Activated naive CD4-positive, alpha-beta T cell treated with anti-CD3 and anti-CD28 coated beads, Interleukin-2, amount 50 U/mL, for 72 hours (primary cell): ENCODE measurements at regions not wholly inside any gene's neighbourhood (a gene's known extent, or its start where the extent isn't known, plus 50 kb on each side); places are given as distances from the start of the nearest gene placed in this dataset.
"Not testable (repeated sequence)": the region's sequence is repeated elsewhere in the genome, so short reads cannot be mapped to it uniquely, and the experiment has no call there.

Experiments used
- ATAC-seq, 2 donors: fragments of 150-1000 bp; cut with Tn5 transposase; 2 replicates each; pipeline ENCODE4 v1.10.0; 2021; ENCODE audit warnings: mild to moderate bottlenecking in 2 of 2, moderate library complexity in 2 of 2
- DNase-seq, 2 donors: peaks; one replicate each; pipeline ENCODE4 v3.0.0; 2021 to 2022; ENCODE audit warnings: low spot score in 2 of 2
- H3K27ac Mint-ChIP-seq, 2 donors: one replicate each; pipeline ENCODE4 v1.8.0; 2022; ENCODE audit warnings: mild to moderate bottlenecking in 2 of 2, mixed read lengths in 2 of 2
- H3K36me3 Mint-ChIP-seq, 2 donors: one replicate each; pipeline ENCODE4 v1.8.0; 2022; ENCODE audit warnings: mixed read lengths in 2 of 2
- H3K9me3 Mint-ChIP-seq, 2 donors: one replicate each; pipeline ENCODE4 v1.8.0; 2022; ENCODE audit warnings: mixed read lengths in 2 of 2

DNA sequence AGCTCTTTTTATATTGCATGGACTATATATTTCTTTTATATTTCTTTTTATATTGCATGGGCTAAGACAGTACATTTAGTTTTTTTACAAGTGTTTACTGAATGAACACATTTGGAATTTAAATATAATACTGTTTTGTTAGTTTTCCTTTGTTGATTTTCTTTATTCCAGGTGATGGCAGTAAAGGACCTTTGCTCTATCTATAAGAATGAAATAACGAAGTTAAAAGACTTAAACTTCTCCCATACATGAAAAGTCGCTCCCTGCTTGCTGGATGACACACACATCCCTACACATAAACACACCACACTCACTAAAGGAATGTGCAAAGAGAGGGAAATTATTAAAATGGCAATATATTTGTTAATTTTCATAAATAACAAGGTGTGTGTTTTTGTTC, 102.5 kb upstream of the ANXA10 start:
- no peaks in the 10 kb centered on the region for H3K36me3 Mint-ChIP-seq
- ATAC-seq (no peak), DNase-seq (no peak)
- H3K27ac Mint-ChIP-seq, result no peak overlapping the region
- H3K9me3 Mint-ChIP-seq, result peaks cover 4 to 5% of the 10 kb centered on the region in 2 donors

DNA sequence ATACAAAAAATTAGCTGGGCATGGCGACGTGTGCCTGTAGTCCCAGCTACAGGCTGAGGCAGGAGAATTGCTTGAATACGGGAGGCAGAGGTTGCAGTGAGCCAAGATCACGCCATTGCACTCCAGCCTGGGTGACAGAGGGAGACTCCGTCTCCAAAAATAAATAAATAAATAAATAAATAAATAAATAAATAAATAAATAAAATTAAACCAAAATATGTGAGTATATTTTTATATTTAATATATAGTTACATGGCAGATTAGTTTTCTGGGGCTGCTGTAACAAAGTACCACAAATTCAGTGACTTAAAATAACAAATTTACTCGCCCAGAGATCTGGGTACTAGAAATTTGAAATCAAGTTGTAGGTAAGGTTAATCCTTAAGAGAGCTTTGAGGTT, 84.2 kb upstream of the ANXA10 start:
- not testable (repeated sequence) for H3K9me3 Mint-ChIP-seq, ATAC-seq, H3K36me3 Mint-ChIP-seq, H3K27ac Mint-ChIP-seq, DNase-seq

DNA sequence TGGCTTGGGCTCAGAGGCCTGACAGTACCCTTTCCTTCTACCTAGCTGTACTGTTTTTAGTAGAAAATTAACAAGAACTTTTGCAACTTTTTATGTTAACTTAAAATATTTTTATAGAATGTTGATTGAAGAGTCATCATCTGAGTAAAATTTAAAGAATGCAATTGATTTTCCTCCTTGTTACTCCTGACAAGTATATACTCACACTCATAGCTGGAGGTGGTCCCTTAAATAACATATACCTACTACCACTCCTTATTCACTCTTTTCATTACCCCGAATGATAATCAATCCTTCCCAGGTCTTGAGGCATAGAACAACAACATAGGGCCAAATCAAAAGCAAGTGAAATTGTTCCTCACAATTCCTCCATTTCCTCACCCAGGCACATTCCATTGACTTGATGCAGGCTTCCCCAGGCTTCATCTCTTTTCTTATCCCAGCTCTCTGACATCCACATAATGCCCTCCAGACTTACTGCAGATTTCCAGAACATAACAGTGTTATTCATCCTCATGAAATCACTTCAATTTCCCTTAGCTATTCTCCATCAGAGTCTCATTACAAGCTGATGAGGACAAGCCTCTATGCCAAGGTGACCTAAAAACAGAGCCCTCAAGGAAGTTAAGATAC, 73.2 kb upstream of the ANXA10 start:
- no peak overlapping the region for H3K27ac Mint-ChIP-seq
- DNase-seq, result no peak
- ATAC-seq, result no peak
- peaks cover 6 to 7% of the 10 kb centered on the region in 2 donors for H3K36me3 Mint-ChIP-seq
- H3K9me3 Mint-ChIP-seq, result peaks cover 10 to 15% of the 10 kb centered on the region in 2 donors

DNA sequence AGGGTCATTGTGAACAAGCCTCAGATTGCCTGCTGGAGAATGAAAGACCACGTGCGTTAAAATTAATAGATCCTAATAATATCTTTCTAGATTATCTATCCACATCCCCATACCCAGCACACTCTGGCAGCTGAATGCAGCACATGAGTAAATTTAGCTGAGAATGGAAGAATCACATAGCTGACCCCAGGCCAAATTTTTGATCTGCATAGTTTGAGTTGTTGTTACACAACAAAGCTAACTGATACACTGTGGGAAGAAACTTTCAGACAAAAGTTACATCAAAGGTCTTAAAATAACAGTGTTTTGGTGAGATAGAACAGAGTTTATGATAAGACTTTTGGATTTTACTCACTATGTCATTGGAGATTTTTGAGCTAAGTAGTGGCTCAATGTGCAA, 72.4 kb upstream of the ANXA10 start:
- ATAC-seq (no peak), DNase-seq (no peak)
- H3K9me3 Mint-ChIP-seq, result peaks cover 11 to 15% of the 10 kb centered on the region in 2 donors
- no peak overlapping the region for H3K27ac Mint-ChIP-seq
- peaks cover 6 to 7% of the 10 kb centered on the region in 2 donors for H3K36me3 Mint-ChIP-seq

DNA sequence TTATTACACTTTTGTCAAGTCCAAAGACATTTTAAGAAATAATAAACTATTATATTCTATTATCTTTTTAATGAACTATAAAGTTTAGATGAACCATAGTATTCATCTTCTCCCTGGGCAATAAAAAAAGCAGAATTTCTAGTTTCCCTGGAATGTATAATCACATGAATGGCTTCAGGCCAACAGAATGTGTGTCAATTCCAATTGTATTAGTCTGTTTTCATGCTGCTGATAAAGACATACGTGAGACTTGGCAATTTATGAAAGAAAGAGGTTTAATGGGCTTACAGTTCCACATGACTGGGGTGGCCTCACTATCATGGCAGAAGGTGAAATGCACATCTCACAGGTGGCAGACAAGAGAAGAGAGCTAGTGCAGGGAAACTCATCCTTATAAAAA, 70.7 kb upstream of the ANXA10 start:
- Mint-ChIP-seq H3K27ac (no peak overlapping the region), H3K36me3 (peaks cover 6 to 7% of the 10 kb centered on the region in 2 donors), H3K9me3 (peaks cover 11 to 15% of the 10 kb centered on the region in 2 donors)
- DNase-seq, result no peak
- ATAC-seq, result no peak

DNA sequence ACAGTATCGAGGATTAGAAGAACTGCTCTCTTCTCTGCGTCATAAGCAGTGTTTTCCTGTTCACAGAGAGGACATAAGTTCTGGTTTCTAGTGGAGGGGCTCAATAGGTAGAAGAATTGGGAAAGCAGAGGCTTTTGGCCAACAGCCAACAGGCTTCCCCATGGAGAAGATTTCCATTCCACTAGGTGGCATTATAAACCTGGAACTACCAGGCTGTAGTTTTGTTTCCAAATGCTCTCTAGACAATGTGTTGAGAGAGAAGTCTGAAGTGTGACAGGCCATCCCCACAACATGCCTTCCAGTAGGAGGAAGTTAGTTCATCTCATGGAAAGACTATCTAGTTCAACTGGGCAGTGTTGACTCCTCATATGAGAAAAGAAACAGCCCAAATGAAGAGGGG, 63.8 kb upstream of the ANXA10 start:
- H3K36me3 Mint-ChIP-seq, result peaks cover 0 to 2% of the 10 kb centered on the region in 2 donors
- peaks cover 7% of the 10 kb centered on the region in 2 donors for H3K9me3 Mint-ChIP-seq
- ATAC-seq (no peak), DNase-seq (no peak)
- no peak overlapping the region for H3K27ac Mint-ChIP-seq

DNA sequence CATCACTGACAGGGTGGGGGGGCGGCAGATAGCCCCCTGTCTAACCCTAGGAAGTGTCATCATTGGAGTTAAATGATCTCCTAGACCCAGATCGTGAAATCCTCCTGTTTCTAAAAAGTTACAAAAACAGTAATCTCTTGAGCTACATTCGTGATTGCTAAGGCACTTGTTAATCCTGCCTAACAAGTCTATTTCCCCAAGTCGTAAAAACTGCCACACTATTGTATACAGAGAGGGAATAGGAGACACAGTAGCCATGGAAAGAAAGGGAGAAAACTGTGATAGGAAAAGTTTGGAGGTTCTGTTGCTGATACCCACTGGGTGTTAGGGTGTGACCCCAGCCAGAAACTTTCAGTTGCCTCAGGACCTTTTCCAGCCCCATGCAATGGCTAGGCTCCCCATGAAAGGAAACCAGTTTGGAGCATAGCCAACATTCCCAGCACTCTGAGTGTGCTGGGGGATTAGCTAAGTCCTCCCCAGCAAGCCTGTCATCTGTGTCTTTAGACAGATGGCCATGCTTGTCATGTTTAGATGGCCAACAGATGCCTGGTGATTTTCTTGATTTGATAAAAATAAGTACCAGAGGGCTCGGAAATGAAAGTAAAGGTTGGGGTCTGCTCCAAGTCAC, 63.3 kb upstream of the ANXA10 start:
- peaks cover 2 to 4% of the 10 kb centered on the region in 2 donors for H3K9me3 Mint-ChIP-seq
- no peaks in the 10 kb centered on the region for H3K36me3 Mint-ChIP-seq
- no peak overlapping the region for H3K27ac Mint-ChIP-seq
- no peak for ATAC-seq
- DNase-seq, result no peak

DNA sequence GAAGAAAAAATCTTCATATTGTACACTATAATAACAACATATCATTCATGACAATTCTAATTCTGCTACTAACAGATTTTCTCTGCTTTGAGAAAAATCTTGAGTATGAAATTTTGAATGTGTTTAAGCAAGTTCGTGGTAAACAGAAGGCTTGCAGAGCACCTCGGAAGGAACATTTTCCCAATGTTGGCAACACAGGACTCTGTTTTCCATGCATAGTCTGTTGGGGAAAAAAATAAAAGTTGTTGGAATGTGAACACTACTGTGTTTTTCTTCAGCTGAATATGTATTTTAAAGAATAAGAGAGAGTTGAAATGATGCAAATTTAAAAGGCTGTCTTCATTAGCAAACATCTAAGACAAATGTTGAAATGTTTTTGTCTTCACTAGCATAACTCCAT, 54.7 kb upstream of the ANXA10 start:
- Mint-ChIP-seq H3K27ac (no peak overlapping the region), H3K9me3 (no peaks in the 10 kb centered on the region), H3K36me3 (no peaks in the 10 kb centered on the region)
- no peak for ATAC-seq
- DNase-seq, result no peak

DNA sequence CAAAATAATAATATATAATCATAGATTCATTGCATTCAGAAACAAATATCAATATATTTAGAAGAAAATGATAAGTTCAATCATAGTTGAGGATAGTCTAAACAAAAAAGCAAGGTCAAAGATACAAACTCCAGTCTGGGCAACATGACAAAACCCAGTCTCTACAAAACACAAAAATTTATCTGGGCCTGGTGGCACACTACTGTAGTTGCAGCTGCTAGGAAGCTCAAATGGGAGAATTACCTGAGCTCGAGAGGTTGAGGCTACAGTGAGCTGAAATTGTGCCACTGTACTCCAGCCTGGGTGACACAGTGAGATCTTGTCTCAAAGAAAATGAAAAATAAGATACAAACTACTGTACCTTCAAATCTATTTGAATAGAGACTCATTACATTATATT, 52.7 kb upstream of the ANXA10 start:
- no peak for ATAC-seq

More for the DNA sequence above, 52.7 kb upstream of the ANXA10 start:
- H3K9me3 Mint-ChIP-seq, result no peaks in the 10 kb centered on the region
- no peaks in the 10 kb centered on the region for H3K36me3 Mint-ChIP-seq
- H3K27ac Mint-ChIP-seq, result no peak overlapping the region
- DNase-seq, result no peak
